ENCODE measurements at regions not wholly inside any gene's neighbourhood (a gene's known extent, or its start where the extent isn't known, plus 50 kb on each side); places are given as distances from the start of the nearest gene placed in this dataset.
A peak's percentile ranks its signal among the peaks of the same experiment; 100 is the strongest.

DNA sequence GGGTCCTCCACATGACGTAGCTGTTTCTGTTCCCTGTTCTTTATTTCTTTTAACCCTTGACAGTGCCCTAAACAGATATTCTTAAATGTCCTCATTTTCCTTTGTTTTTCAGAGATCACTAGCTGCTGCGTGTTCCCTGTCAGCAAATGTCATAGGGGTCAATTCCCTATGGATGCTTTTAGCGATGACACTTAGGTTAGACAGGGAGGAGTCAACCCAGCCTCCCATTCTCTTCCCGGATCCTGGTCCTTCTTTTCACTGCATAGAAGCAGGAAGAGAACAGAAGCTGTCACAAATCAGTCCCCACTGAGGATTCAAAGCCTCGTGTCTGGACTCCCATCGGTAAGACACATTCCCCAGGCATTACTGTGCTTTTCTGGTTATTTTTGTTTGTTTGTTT lies 392.1 kb upstream of the PRKCQ start:
- TF ChIP-seq GATA1 (IDR thresholded peaks at IDR 0.05; ENCODE audit: low read depth, low read length) (no peak), POLR2A (IDR thresholded peaks at IDR 0.05; ENCODE audit: low read length) (no peak)
- no peak for DNase-seq

DNA sequence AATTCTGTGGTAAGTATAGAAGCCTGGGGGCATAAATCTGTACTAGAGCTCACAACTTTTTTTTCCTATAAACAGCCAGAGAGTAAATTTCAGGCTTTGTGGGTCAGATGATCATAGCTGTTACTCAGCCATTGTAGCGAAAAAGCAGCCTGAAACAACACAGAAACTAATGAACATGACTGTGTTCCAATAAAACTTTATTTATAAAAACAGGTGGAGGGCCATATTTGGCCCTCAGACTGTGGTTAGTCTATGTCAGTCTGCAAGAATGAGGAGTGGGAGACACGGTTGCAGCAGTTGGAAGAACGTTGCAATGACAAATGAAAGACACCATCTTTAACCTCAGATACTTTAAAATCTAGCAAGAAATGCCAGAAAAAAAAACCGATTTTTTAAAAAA lies 389.6 kb upstream of the PRKCQ start:
- no peak for TF ChIP-seq POLR2A (IDR thresholded peaks at IDR 0.05; ENCODE audit: low read length)
- no peak for DNase-seq

DNA sequence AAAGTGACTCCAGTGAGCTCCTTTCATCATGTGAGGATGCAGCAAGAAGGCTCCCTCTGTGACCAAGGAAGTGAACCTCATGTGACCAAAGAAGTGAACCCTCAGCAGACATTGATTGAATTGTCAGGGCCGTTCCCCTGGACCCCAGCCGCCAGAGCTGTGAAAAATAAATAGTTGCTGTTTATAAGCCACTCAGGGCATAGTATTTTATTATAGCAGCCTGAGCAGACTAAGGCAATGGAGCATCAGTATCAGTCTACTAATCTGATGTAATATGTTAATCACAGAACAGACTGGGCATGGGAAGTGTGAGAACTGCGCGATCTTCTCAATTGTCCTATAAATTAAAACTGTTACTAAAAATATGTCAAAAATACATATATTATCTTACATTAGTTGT lies 384.5 kb upstream of the PRKCQ start:
- no peak for TF ChIP-seq POLR2A (IDR thresholded peaks at IDR 0.05; ENCODE audit: low read length)
- no peak for TF ChIP-seq GATA1 (IDR thresholded peaks at IDR 0.05; ENCODE audit: low read depth, low read length)
- no peak for DNase-seq

DNA sequence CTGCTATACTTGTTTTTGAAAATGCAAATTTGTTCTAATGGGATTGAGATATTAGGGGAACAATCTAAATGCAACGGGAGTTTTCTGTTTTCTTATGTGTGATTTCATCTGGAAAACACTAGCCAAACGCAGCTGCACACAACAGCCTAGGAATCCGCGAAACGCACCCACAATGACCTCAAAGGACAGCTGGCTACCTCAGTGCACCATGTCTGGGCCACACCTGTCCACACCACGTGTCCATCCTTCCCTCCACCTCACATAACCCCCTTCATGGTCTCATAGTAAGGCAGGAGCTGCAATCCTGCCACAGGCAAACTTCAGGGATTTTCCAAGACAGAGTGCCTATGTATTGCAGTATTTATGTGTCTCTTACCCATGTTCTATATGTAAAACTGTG lies 382.5 kb upstream of the PRKCQ start:
- TF ChIP-seq POLR2A (IDR thresholded peaks at IDR 0.05; ENCODE audit: low read length) = no peak
- no peak for TF ChIP-seq GATA1 (IDR thresholded peaks at IDR 0.05; ENCODE audit: low read depth, low read length)
- DNase-seq = no peak

DNA sequence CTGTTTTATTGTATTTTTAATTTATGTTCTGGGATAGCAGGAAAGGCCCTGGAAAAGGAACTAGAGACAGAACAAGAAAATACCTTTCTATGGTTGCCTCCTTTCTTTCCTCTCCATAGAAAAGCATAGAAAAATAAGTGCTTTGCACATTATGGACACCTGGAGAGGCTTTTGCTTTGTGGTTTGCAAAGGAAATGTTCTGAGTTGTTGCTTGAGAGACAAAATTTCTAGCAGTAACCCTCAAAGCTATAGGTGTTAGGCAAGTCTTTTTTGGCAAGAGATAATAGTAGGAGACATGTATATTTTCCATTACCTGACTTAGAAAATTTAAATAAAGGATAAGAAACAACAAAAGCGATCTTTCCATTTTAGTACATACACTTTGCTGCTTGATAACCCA lies 378.6 kb upstream of the PRKCQ start:
- no peak for DNase-seq

DNA sequence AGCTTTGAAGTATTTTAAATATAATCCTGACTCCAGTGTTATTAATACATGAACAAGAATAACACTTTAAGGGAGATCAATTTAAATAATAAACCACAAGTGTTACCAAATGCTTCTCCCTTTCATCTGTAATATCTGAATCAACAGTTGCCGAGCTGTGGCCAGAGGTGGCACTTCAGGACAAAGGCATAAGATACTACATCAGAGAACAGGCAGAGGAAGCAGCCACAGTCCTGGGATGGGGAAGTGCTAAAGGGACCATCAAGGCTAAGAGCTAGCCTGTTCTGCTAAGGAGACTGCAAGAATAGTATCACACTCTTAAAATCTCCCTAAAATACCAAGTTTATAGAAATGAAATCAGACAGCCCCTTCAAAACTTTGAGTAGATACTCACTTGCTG lies 378.2 kb upstream of the PRKCQ start:
- DNase-seq = peak; percentile 12 to 49
- TF ChIP-seq POLR2A (IDR thresholded peaks at IDR 0.05; ENCODE audit: low read length) (no peak), GATA1 (IDR thresholded peaks at IDR 0.05; ENCODE audit: low read depth, low read length) (no peak)

More for the DNA sequence above, 378.6 kb upstream of the PRKCQ start:
- TF ChIP-seq GATA1 (IDR thresholded peaks at IDR 0.05; ENCODE audit: low read depth, low read length) (no peak), POLR2A (IDR thresholded peaks at IDR 0.05; ENCODE audit: low read length) (no peak)

- TF ChIP-seq GATA1 (IDR thresholded peaks at IDR 0.05; ENCODE audit: low read depth, low read length) (no peak), POLR2A (IDR thresholded peaks at IDR 0.05; ENCODE audit: low read length) (no peak)
- DNase-seq = no peak
Measured at GRCh38 chr10:6957851-6958250, 377.8 kb upstream of the PRKCQ start.

- DNase-seq = no peak
- TF ChIP-seq POLR2A (IDR thresholded peaks at IDR 0.05; ENCODE audit: low read length) = no peak
- no peak for TF ChIP-seq GATA1 (IDR thresholded peaks at IDR 0.05; ENCODE audit: low read depth, low read length)
Measured at GRCh38 chr10:6956562-6956961, 376.5 kb upstream of the PRKCQ start.

DNA sequence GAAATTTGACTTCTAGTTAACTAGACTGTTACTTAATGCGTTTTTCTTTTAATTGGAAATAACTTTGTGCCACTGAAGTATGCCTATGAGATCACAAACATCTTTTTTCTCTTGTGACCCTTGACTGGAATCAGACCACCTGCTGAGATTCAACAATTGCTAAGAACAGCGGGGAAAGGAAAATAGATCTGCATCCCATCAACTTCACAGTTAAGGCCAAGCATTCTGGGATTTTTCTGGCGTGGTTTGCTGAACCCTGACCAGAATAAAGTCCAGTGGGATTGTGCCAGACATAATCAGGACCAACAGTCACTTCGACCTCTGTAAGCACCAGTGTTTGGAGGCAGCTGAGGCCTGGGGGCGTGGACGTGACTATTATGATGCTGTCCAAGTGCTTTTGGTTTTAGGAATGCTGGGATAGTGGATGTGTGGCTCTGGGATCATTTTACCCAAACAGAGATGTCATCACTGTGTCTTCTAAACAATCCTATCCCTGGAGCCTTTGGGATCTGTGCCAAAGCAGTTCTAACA lies 373.3 kb upstream of the PRKCQ start:
- TF ChIP-seq GATA1 (IDR thresholded peaks at IDR 0.05; ENCODE audit: low read depth, low read length) = no peak
- no peak for TF ChIP-seq POLR2A (IDR thresholded peaks at IDR 0.05; ENCODE audit: low read length)
- DNase-seq = no peak

DNA sequence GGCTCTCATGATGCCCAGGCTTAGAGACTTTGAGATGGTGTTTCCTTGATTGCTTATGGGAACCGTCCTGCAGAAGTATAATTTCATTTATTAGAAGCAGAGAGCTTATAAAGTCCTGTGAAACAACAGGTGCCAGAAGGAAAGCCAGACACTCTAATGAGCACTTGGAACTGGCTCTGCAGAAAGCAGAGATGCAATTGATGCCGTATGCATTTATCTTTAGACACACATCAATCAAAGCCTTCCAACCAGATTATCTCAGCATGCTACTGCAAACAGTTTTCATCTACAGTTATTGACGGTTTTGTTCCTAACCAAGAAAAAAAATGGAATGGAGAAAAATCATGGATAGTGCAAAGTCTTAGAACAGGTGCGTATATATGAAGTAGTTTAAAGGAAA lies 371.7 kb upstream of the PRKCQ start:
- no peak for TF ChIP-seq POLR2A (IDR thresholded peaks at IDR 0.05; ENCODE audit: low read length)
- no peak for TF ChIP-seq GATA1 (IDR thresholded peaks at IDR 0.05; ENCODE audit: low read depth, low read length)
- no peak for DNase-seq

DNA sequence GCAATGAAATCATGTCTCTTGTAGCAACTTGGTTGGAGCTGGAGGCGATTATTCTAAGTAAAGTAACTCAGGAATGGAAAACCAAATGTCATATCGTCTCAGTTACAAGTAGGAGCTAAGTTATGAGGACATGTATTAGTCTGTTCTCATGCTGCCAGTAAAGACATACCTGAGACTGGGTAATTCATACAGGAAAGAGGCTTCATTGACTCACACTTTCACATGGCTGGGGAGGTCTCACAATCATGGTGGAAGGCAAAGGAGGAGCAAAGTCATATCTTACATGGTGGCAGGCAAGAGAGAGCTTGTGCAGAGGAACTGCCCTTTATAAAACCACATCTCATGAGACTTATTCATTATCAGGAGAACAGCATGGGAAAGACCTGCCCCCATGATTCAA lies 370.1 kb upstream of the PRKCQ start:
- DNase-seq = no peak
- TF ChIP-seq POLR2A (IDR thresholded peaks at IDR 0.05; ENCODE audit: low read length) = no peak
- no peak for TF ChIP-seq GATA1 (IDR thresholded peaks at IDR 0.05; ENCODE audit: low read depth, low read length)

DNA sequence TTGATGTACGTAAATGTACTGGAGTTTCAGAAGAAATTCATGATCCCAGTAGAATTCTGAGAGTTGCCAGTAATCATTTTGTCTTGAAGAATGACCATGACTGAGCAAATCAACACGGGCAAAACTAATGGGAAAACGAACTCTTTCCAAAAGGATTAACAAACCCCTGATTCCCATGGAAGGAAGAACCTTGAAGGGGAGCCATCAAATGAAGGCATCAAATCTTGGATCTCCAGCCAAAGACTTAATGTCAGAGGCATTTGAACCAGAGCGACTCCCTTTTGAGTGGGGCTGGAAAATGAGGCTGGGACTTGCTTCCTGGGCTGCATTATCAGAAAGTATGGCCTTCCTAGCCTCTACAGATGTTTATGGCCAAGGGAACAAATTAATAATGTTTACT lies 364.4 kb upstream of the PRKCQ start:
- no peak for TF ChIP-seq POLR2A (IDR thresholded peaks at IDR 0.05; ENCODE audit: low read length)
- TF ChIP-seq GATA1 (IDR thresholded peaks at IDR 0.05; ENCODE audit: low read depth, low read length) = no peak
- DNase-seq = no peak

DNA sequence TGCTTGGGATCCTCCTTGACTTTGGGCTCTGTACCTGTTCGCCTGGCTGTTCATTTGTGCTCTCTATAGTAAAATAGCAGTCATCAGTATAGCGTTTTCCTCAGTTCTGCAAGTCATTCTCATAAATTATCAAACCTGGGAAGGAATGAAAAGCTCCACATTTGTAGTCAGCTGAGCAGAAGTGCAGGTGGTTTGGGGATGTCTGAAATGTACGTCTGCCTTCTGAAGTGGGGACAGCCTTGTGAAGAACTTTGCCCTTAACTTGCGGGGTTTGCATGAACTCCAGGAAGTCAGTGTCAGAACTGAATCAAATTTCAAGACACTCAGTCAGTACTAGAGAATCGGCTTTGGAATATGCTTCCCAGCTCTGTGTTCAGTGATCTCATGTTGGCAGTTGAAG lies 358.3 kb upstream of the PRKCQ start:
- no peak for DNase-seq

DNA sequence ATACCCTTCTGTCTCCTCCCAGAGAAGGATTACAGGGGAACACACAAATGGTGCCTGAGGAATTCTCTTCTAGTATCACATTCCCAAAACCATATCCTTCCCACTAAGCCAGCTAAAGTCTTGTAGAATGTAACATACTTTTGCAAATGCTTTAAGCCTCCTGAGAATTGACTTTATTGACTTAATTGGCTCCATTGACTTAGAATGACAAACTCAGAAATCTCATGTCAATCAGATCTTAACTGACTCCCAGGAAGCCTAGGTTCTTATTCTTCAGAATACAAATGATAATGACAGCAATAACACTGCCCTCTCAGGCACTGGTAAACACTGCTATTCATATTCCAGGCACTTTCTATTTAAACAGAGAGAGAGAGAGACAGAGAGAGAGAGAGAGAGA lies 356.9 kb upstream of the PRKCQ start:
- DNase-seq = no peak
- TF ChIP-seq GATA1 (IDR thresholded peaks at IDR 0.05; ENCODE audit: low read depth, low read length) (no peak), POLR2A (IDR thresholded peaks at IDR 0.05; ENCODE audit: low read length) (no peak)

More for the DNA sequence above, 358.3 kb upstream of the PRKCQ start:
- TF ChIP-seq GATA1 (IDR thresholded peaks at IDR 0.05; ENCODE audit: low read depth, low read length) (no peak), POLR2A (IDR thresholded peaks at IDR 0.05; ENCODE audit: low read length) (no peak)

GRCh38 chr10:6929148-6929830 lies 349.2 kb upstream of the PRKCQ start:
- peak in 1 of 2 experiments; percentile 4 for DNase-seq
- TF ChIP-seq POLR2A (IDR thresholded peaks at IDR 0.05; ENCODE audit: low read length) (no peak), GATA1 (IDR thresholded peaks at IDR 0.05; ENCODE audit: low read depth, low read length) (no peak)

Measured in erythroblast (primary cell).